GM19238 (cell line): ENCODE measurements at regions not wholly inside any gene's neighbourhood (a gene's known extent, or its start where the extent isn't known, plus 50 kb on each side); places are given as distances from the start of the nearest gene placed in this dataset.

ENCODE experiments used
- DNase-seq: peaks from one replicate; pipeline ENCODE4 v3.0.0; 2011; ENCODE audit warnings: low spot score; ENCODE audit not compliant: insufficient read length

- DNase-seq, result no peak
Measured at GRCh38 chr14:98840091-98840490, 431.9 kb downstream of the BCL11B start.

GRCh38 chr14:98840511-98840910 is 431.5 kb downstream of the BCL11B start:
- DNase-seq, result no peak

GRCh38 chr14:98844456-98844855 is 427.5 kb downstream of the BCL11B start:
- no peak for DNase-seq

GRCh38 chr14:98847521-98848468 is 424.2 kb downstream of the BCL11B start:
- DNase-seq, result no peak

DNA sequence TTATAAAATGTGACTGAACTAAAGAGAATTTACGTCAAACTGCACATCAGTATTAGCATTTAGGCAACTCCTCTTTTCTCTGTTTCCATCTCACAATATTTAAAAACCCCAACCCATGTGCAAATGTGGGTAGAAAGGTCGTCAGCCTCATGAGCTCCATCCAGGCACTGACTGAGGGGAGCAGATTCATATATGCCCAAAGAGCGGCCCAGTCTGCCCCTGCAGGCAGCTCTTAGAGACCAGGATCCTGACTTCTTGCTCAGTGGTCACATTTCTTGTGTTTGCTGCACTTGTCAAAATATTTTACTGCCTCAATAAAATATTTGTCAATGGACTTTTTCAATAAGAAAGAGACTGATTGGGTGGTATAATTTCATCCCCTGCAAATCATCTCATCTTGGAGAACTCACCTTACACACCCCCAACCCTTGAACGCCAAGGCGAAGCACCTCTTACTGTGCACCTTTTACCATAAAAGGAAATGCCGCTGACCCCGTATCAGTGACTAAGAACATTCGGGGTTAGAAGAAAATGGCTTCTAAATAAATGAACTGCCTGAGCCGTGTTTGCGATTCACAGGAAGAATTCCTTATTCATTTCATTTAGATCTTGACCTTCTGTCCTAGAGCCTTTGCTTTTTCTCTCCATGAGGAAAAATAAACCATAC is 418.8 kb downstream of the BCL11B start:
- DNase-seq, result no peak

- DNase-seq, result no peak
Measured at GRCh38 chr14:98855926-98856715, 415.9 kb downstream of the BCL11B start.

GRCh38 chr14:98858158-98858557 is 413.8 kb downstream of the BCL11B start:
- no peak for DNase-seq

- DNase-seq, result no peak
Measured at GRCh38 chr14:98858561-98858960, 413.4 kb downstream of the BCL11B start.

DNA sequence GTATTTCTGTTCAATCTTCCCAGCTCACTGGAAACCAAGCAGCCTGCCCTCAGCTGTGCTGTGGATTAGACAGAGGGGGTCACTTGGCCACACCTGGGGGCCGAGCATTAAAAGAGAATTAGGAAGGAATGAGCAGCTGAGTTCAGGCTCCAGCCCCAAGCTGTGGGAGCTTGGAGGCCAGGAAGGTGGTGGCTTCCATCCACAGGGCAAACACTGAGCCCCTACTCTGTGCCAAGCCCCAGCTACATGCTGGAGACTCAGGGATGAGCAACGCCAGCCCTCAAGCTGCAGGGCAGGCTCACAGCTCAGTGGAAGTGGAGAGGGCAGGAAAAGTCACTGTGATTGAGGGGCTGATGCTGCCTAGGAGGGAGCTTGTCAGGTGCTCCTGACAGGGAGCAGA is 412.7 kb downstream of the BCL11B start:
- no peak for DNase-seq

GRCh38 chr14:98864211-98864610 is 407.8 kb downstream of the BCL11B start:
- no peak for DNase-seq

DNA sequence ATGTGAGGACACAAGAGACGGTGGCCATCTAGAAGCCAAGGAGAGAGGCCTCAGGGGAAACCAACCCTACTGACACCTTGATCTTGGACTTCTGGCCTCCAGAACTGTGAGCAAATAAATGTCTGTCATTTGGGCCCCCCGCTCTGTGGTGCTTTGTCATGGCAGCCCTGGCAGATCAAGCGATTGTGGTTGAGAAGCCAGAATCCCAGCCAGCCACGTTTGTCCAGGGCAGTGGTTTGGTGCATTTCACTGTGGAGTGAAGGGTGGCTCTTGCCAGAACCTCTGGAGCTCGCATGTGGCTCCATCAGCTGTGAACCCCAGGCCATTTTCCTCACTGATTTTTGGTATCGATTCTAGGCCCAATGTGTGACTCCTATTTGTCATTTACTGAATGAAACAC is 404.9 kb downstream of the BCL11B start:
- DNase-seq, result no peak

- DNase-seq, result no peak
Measured at GRCh38 chr14:98867726-98868125, 404.3 kb downstream of the BCL11B start.

GRCh38 chr14:98868866-98869265 is 403.1 kb downstream of the BCL11B start:
- no peak for DNase-seq

DNA sequence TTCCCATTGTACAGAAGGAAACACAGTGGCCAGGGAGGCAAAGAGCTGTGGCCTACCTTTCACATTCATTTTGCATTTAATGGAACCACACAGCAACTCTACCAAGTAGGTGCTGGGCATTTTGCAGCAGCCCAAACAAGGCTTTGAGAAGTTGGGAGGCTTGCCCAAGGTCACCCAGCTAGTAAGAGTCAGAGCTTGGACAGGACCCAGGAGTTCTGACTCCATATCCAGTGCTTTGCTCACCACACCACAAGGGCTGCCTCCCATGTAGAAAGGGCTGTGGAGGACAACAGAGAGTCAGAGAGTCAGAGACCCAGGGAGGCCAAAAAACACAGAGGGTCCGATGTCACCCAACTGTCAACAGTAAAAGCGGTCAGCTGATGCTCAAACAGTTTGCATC is 400.2 kb downstream of the BCL11B start:
- DNase-seq, result no peak

DNA sequence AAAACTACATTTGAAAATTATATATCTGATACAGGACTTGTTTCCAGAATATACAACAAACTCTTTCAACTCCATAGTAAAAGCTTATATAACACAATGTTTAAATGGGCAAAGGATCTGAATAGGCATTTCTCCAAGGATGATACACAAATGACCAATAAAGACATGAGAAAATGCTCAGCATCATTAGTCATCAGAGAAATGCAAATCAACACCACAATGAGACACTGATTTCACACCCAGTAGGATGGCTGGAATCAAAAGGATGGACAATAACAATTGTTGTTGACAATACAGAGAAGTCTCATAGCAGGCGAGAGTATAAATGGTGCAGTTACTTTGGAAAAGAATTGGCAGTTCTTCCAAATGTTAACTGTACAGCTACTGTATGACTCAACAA is 394.9 kb downstream of the BCL11B start:
- no peak for DNase-seq

DNA sequence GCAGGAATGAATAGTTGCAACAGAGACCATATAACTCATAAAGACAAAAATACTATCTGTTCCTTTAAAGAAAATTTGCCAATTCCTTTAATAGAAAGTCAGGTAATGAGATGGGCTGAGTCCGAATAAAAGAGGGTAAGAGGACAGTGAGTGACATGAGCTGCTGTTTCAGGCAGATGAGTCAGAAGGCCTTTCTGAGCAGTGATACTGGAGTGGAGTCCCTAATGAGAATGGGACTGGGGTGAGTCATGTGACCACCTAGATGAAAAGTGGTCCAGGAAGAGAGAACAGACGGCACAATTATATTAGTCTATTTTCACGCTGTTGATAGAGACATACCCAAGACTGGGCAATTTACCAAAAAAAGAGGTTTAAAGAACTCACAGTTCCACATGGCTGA is 393.7 kb downstream of the BCL11B start:
- no peak for DNase-seq

DNA sequence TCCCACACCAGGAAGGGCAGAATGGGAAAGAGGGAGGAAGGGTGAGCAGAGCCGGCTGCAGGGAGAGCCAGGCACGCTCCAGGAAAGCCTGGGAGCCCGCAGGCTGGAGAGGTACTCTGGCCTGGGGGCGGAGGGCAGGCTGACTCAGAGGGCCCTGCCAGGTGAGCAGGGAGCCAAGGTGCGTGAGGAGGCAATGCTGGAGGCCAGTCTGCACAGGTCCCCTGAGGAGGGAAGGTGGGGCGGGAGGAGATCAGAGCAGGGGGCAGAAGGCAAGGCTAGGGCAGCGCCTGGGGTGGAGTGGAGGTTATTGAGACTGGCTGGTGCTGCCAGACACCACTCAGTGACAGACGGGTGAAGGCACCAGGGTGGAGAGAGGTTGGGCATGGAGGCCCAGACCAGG is 385.0 kb downstream of the BCL11B start:
- no peak for DNase-seq

DNA sequence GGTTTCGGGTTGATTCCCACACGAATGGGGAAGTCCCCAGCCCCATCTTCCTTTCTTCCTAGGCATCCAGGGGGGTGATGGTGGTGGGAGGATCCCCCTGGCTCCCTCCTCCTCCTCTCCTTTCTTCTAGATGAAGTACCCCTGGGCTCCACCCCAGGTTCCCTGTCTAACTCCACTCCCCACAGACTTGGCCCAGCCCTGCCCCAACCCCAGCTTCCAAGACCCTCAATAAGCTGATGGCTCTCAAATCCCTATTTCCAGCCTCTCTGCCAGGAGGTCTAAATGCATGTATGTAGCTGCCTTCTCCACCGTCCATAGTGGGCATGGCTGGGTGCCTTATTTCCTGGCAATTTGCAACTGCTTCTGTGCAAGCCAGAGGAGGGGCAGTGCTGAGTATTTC is 383.7 kb downstream of the BCL11B start:
- no peak for DNase-seq

GRCh38 chr14:98888927-98889835 is 382.8 kb downstream of the BCL11B start:
- no peak for DNase-seq

DNA sequence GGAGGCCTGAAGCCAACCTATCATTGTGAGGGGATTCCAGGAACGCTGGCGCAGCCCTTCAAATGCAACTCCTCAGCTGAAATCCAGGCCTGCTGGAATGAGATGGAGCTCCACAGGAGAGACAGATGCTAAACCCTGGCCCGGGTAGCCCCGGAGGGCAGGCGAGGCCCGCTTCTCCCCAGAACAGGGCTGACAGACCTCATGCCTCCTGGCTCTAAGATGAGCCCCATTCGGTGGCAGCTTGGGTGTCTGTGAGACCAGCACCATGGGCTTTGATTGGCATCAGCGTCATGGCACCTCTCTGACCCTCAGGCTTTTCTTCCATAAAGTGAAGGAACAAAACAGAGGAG is 382.2 kb downstream of the BCL11B start:
- no peak for DNase-seq
